ENCODE measurements at regions not wholly inside any gene's neighbourhood (a gene's known extent, or its start where the extent isn't known, plus 50 kb on each side); places are given as distances from the start of the nearest gene placed in this dataset.

GRCh38 chrX:39643550-39643949 is 454.2 kb downstream of the BCOR start:
- no peak for DNase-seq (ENCODE audit: low spot score)

- no peak for DNase-seq (ENCODE audit: low spot score)
Measured at GRCh38 chrX:39645178-39645895, 452.4 kb downstream of the BCOR start.

GRCh38 chrX:39648548-39649254 is 449.1 kb downstream of the BCOR start:
- DNase-seq (ENCODE audit: low spot score) = no peak

- DNase-seq (ENCODE audit: low spot score) = peak; percentile 23
Measured at GRCh38 chrX:39650768-39651347, 446.9 kb downstream of the BCOR start.

- no peak for DNase-seq (ENCODE audit: low spot score)
Measured at GRCh38 chrX:39652336-39652735, 445.4 kb downstream of the BCOR start.

GRCh38 chrX:39653691-39654090 is 444.1 kb downstream of the BCOR start:
- DNase-seq (ENCODE audit: low spot score) = peak; percentile 43

- DNase-seq (ENCODE audit: low spot score) = peak; percentile 82
Measured at GRCh38 chrX:39654183-39654925, 443.4 kb downstream of the BCOR start.

- DNase-seq (ENCODE audit: low spot score) = no peak
Measured at GRCh38 chrX:39654952-39655351, 442.8 kb downstream of the BCOR start.

GRCh38 chrX:39661116-39661907 is 436.4 kb downstream of the BCOR start:
- DNase-seq (ENCODE audit: low spot score) = no peak

- DNase-seq (ENCODE audit: low spot score) = no peak
Measured at GRCh38 chrX:39665830-39666518, 431.8 kb downstream of the BCOR start.

GRCh38 chrX:39667191-39667590 is 430.6 kb downstream of the BCOR start:
- DNase-seq (ENCODE audit: low spot score) = no peak

GRCh38 chrX:39667736-39668482 is 429.8 kb downstream of the BCOR start:
- DNase-seq (ENCODE audit: low spot score) = no peak

GRCh38 chrX:39669668-39670067 is 428.1 kb downstream of the BCOR start:
- DNase-seq (ENCODE audit: low spot score) = no peak

- no peak for DNase-seq (ENCODE audit: low spot score)
Measured at GRCh38 chrX:39670281-39670680, 427.5 kb downstream of the BCOR start.

- no peak for DNase-seq (ENCODE audit: low spot score)
Measured at GRCh38 chrX:39672405-39672804, 425.4 kb downstream of the BCOR start.

- no peak for DNase-seq (ENCODE audit: low spot score)
Measured at GRCh38 chrX:39674490-39675161, 423.1 kb downstream of the BCOR start.

GRCh38 chrX:39675162-39675553 is 422.6 kb downstream of the BCOR start:
- no peak for DNase-seq (ENCODE audit: low spot score)

GRCh38 chrX:39675619-39676018 is 422.1 kb downstream of the BCOR start:
- DNase-seq (ENCODE audit: low spot score) = no peak

- no peak for DNase-seq (ENCODE audit: low spot score)
Measured at GRCh38 chrX:39676434-39676833, 421.3 kb downstream of the BCOR start.

GRCh38 chrX:39677585-39677977 is 420.2 kb downstream of the BCOR start:
- DNase-seq (ENCODE audit: low spot score) = no peak

Measured in D341Med (cell line).